ENCODE measurements at regions not wholly inside any gene's neighbourhood (a gene's known extent, or its start where the extent isn't known, plus 50 kb on each side); places are given as distances from the start of the nearest gene placed in this dataset.

- Mint-ChIP-seq H3K36me3 (ENCODE audit: low read depth) (no peaks in the 10 kb centered on the region), H3K27ac (no peak overlapping the region), H3K9me3 (peaks cover 39% of the 10 kb centered on the region), H3K4me1 (ENCODE audit: low read depth) (no peaks in the 10 kb centered on the region), H3K4me3 (no peak overlapping the region), H3K27me3 (ENCODE audit: insufficient read depth) (no peaks in the 10 kb centered on the region)
- TF ChIP-seq, protein P1, sequence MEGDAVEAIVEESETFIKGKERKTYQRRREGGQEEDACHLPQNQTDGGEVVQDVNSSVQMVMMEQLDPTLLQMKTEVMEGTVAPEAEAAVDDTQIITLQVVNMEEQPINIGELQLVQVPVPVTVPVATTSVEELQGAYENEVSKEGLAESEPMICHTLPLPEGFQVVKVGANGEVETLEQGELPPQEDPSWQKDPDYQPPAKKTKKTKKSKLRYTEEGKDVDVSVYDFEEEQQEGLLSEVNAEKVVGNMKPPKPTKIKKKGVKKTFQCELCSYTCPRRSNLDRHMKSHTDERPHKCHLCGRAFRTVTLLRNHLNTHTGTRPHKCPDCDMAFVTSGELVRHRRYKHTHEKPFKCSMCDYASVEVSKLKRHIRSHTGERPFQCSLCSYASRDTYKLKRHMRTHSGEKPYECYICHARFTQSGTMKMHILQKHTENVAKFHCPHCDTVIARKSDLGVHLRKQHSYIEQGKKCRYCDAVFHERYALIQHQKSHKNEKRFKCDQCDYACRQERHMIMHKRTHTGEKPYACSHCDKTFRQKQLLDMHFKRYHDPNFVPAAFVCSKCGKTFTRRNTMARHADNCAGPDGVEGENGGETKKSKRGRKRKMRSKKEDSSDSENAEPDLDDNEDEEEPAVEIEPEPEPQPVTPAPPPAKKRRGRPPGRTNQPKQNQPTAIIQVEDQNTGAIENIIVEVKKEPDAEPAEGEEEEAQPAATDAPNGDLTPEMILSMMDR (IDR thresholded peaks at IDR 0.05) = no peak
- no peak for DNase-seq
Observed at GRCh38 chr1:68958958-68959357, 462.1 kb upstream of the DEPDC1 start.

- TF ChIP-seq, protein P1 (IDR thresholded peaks at IDR 0.05) = no peak
- no peaks in the 10 kb centered on the region for H3K4me1 Mint-ChIP-seq (ENCODE audit: low read depth)
- no peak overlapping the region for H3K27ac Mint-ChIP-seq
- H3K9me3 Mint-ChIP-seq = peaks cover 38% of the 10 kb centered on the region
- H3K36me3 Mint-ChIP-seq (ENCODE audit: low read depth) = no peaks in the 10 kb centered on the region
- DNase-seq = no peak
- no peak overlapping the region for H3K4me3 Mint-ChIP-seq
- no peaks in the 10 kb centered on the region for H3K27me3 Mint-ChIP-seq (ENCODE audit: insufficient read depth)
Observed at GRCh38 chr1:68959461-68960030, 462.7 kb upstream of the DEPDC1 start.

GRCh38 chr1:68961143-68961542, 464.3 kb upstream of the DEPDC1 start:
- DNase-seq = no peak
- H3K27me3 Mint-ChIP-seq (ENCODE audit: insufficient read depth) = no peaks in the 10 kb centered on the region
- no peaks in the 10 kb centered on the region for H3K4me1 Mint-ChIP-seq (ENCODE audit: low read depth)
- H3K9me3 Mint-ChIP-seq = peaks cover 41% of the 10 kb centered on the region
- H3K27ac Mint-ChIP-seq = no peak overlapping the region
- TF ChIP-seq, protein P1 (IDR thresholded peaks at IDR 0.05) = no peak
- no peaks in the 10 kb centered on the region for H3K36me3 Mint-ChIP-seq (ENCODE audit: low read depth)
- no peak overlapping the region for H3K4me3 Mint-ChIP-seq

DNA sequence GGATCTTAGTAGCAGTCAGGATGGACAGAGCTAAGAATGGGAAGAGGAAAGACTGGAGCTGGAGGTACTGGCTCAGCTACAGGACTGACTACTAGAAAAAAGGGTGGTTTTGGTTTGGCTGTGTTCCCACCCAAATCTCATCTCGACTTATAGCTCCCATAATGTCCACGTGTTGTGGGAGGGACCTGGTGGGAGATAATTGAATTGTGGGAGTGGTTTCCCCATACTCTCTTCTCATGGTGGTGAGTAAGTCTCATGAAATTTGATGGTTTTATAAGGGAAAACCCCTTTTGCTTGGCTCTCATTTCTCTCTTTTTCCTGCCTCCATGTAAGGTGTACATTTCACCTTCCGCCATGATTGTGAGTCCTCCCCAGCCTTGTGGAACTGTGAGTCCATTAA, 466.5 kb upstream of the DEPDC1 start:
- Mint-ChIP-seq H3K9me3 (peaks cover 42% of the 10 kb centered on the region), H3K36me3 (ENCODE audit: low read depth) (no peaks in the 10 kb centered on the region), H3K4me1 (ENCODE audit: low read depth) (no peaks in the 10 kb centered on the region), H3K27ac (no peak overlapping the region), H3K4me3 (no peak overlapping the region), H3K27me3 (ENCODE audit: insufficient read depth) (no peaks in the 10 kb centered on the region)
- no peak for DNase-seq
- TF ChIP-seq, protein P1 (IDR thresholded peaks at IDR 0.05) = no peak

DNA sequence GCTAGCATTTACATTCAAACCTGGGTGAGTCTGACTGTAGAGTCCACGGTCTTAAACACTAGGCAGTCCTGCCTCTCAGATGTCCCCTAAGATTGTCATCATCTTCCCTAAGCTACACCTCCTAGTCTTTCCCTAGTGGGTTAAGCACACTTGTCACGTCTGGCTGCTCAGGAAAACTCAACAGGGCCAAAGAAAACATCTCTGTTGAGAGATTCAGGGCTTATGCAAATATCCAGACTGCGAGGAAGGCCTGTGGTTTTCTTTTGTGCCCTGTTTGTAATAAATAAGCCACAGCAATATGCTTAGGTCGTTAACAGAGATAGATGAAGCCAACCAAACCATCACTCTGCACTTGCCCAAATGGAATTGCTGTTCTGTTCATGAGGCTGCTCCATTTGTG, 472.6 kb upstream of the DEPDC1 start:
- no peak overlapping the region for H3K4me3 Mint-ChIP-seq

More for the DNA sequence above, 472.6 kb upstream of the DEPDC1 start:
- H3K27ac Mint-ChIP-seq = no peak overlapping the region
- H3K4me1 Mint-ChIP-seq (ENCODE audit: low read depth) = no peaks in the 10 kb centered on the region
- no peaks in the 10 kb centered on the region for H3K27me3 Mint-ChIP-seq (ENCODE audit: insufficient read depth)
- DNase-seq = no peak
- no peaks in the 10 kb centered on the region for H3K36me3 Mint-ChIP-seq (ENCODE audit: low read depth)
- TF ChIP-seq, protein P1 (IDR thresholded peaks at IDR 0.05) = no peak
- H3K9me3 Mint-ChIP-seq = peaks cover 26% of the 10 kb centered on the region
